Body of pancreas (tissue), 4 donors: ENCODE measurements at regions not wholly inside any gene's neighbourhood (a gene's known extent, or its start where the extent isn't known, plus 50 kb on each side); places are given as distances from the start of the nearest gene placed in this dataset.
A peak's percentile ranks its signal among the peaks of the same experiment; 100 is the strongest.

Source experiments
- CTCF ChIP-seq, 7 experiments: fragments of 450-650 bp in 4 of 7; fragments of 200-600 bp in 3 of 7; sonication (generic) in 3 of 7; IDR thresholded peaks; one replicate each; pipeline ENCODE4 v1.5.1; 2016 to 2019; ENCODE audit warnings: antibody characterized with exemption in 7 of 7
- POLR2A ChIP-seq, 3 donors: fragments of 450-650 bp; IDR thresholded peaks; one replicate each; pipeline ENCODE4 v1.6.1; 2016; ENCODE audit warnings: antibody characterized with exemption in 3 of 3, mild to moderate bottlenecking in 2 of 3

- TF ChIP-seq CTCF (IDR thresholded peaks at IDR 0.05) (peak in 1 of 7 experiments; percentile 0), POLR2A (IDR thresholded peaks at IDR 0.05) (peak in 2 of 3 donors; percentile 46 to 64)
These were observed 116.0 kb upstream of the CITED2 start for GRCh38 chr6:139490482-139490881.
